OCI-LY3 (cell line): ENCODE measurements at regions not wholly inside any gene's neighbourhood (a gene's known extent, or its start where the extent isn't known, plus 50 kb on each side); places are given as distances from the start of the nearest gene placed in this dataset.

Experiments
- CTCF ChIP-seq: fragments of 200-600, 300-600 bp; sonication (generic); IDR thresholded peaks from 2 replicates; pipeline ENCODE4 v1.5.1; 2014; ENCODE audit warnings: antibody characterized with exemption, low read length, low read depth
- EZH2phosphoT487 ChIP-seq: fragments of 200-600 bp; shearing (Covaris generic); IDR thresholded peaks from 2 replicates; pipeline ENCODE4 v1.6.1; 2018; ENCODE audit warnings: antibody characterized with exemption, mixed run types, low read depth

GRCh38 chr1:192261476-192261875 is 55.3 kb upstream of the RGS21 start:
- TF ChIP-seq CTCF (no peak), EZH2phosphoT487 (no peak)
